Endothelial cell of umbilical vein (primary cell): ENCODE measurements at regions not wholly inside any gene's neighbourhood (a gene's known extent, or its start where the extent isn't known, plus 50 kb on each side); places are given as distances from the start of the nearest gene placed in this dataset.

Experiments
- BruUV-seq: library from RNA; stranded (reverse); fragments of 400-500 nt; replicated peaks from 2 replicates; lab custom pipeline; 2021; lab: Mats Ljungman, UMichigan
- CTCF ChIA-PET: fragments of 300-600, 350-600 bp; sonication (Branson Sonifier 250); formaldehyde crosslinking; loops from one replicate; lab custom pipeline; 2021; ENCODE audit warnings: antibody characterized with exemption, inconsistent platforms; lab: Charles Lee
- POLR2A ChIA-PET: fragments of 300-600, 350-600 bp; sonication (Branson Sonifier 250); formaldehyde crosslinking; loops from one replicate; lab custom pipeline; 2021; ENCODE audit warnings: antibody characterized with exemption, inconsistent platforms; lab: Charles Lee
- DNase-seq: peaks from one replicate; pipeline ENCODE4 v3.0.0-alpha.2; 2011; ENCODE audit warnings: low read depth, low spot score
- FAIRE-seq: peaks from 2 replicates; lab custom pipeline; 2011; peaks lifted over from hg19 to GRCh38; lab: Jason Lieb, UNC
- H2AFZ ChIP-seq: 2 replicates; pipeline ENCODE4 v1.6.0; 2012; ENCODE audit warnings: low read depth, low read length, control low read depth, inconsistent platforms
- H3K27ac ChIP-seq: 2 replicates; pipeline ENCODE4 v1.5.1; 2011; ENCODE audit warnings: low read depth, mild to moderate bottlenecking, control low read depth, low read length, moderate library complexity; ENCODE audit not compliant: insufficient read depth
- H3K27me3 ChIP-seq, 2 experiments: 2 replicates each; pipeline versions ENCODE4 v1.6.0 to v1.6.1; 2011; ENCODE audit warnings: low read length in 2 of 2, mixed read lengths in 1 of 2; ENCODE audit not compliant: control insufficient read depth in 2 of 2, insufficient read depth in 2 of 2
- H3K36me3 ChIP-seq, 2 experiments: 2 replicates in 1 of 2; 3 replicates in 1 of 2; pipeline ENCODE4 v1.5.1; 2011; ENCODE audit warnings: low read length in 2 of 2, mild to moderate bottlenecking in 1 of 2, moderate library complexity in 1 of 2; ENCODE audit not compliant: control insufficient read depth in 2 of 2, insufficient read depth in 2 of 2; ENCODE audit errors: extremely low read depth in 1 of 2
- H3K4me1 ChIP-seq: 3 replicates; pipeline ENCODE4 v1.5.1; 2011; ENCODE audit warnings: mild to moderate bottlenecking, low read length; ENCODE audit not compliant: control insufficient read depth, insufficient read depth; ENCODE audit errors: extremely low read depth
- H3K4me2 ChIP-seq: 2 replicates; pipeline ENCODE4 v1.6.1; 2011; ENCODE audit warnings: low read length, control low read depth, mixed read lengths; ENCODE audit not compliant: insufficient read depth
- H3K4me3 ChIP-seq, 3 experiments: fragments of 200-600 bp in 1 of 3; sonication (generic), shearing (Covaris generic) in 1 of 3; replicated peaks in 1 of 3; 2 replicates each; pipeline ENCODE4 v1.5.1; 2011 to 2016; ENCODE audit warnings: control low read depth in 3 of 3, low read length in 3 of 3, mild to moderate bottlenecking in 2 of 3, inconsistent platforms in 1 of 3, low read depth in 1 of 3, moderate library complexity in 1 of 3; ENCODE audit not compliant: insufficient read depth in 1 of 3
- H3K79me2 ChIP-seq: 2 replicates; pipeline ENCODE4 v1.6.0; 2012; ENCODE audit warnings: low read length, inconsistent platforms; ENCODE audit not compliant: control insufficient read depth, insufficient read depth
- H3K9ac ChIP-seq: replicated peaks from 2 replicates; pipeline ENCODE3; 2011; ENCODE audit warnings: low read length, control low read depth; ENCODE audit not compliant: insufficient read depth; ENCODE audit errors: extremely low read depth
- H3K9me1 ChIP-seq: replicated peaks from 3 replicates; pipeline ENCODE4 v1.6.0; 2011; ENCODE audit warnings: mild to moderate bottlenecking, low read length; ENCODE audit not compliant: control insufficient read depth, insufficient read depth; ENCODE audit errors: extremely low read depth
- H3K9me3 ChIP-seq: replicated peaks from 2 replicates; pipeline ENCODE4 v1.5.1; 2012; ENCODE audit warnings: low read length, inconsistent platforms; ENCODE audit not compliant: control insufficient read depth, insufficient read depth
- H4K20me1 ChIP-seq: replicated peaks from 2 replicates; pipeline ENCODE3; 2011; ENCODE audit warnings: mild to moderate bottlenecking, low read length; ENCODE audit not compliant: control insufficient read depth, insufficient read depth; ENCODE audit errors: extremely low read depth
- EZH2 ChIP-seq: IDR thresholded peaks from 2 replicates; pipeline ENCODE4 v1.6.1; 2012; ENCODE audit warnings: borderline replicate concordance, low read depth, mild to moderate bottlenecking, moderate library complexity, low read length, inconsistent platforms; ENCODE audit not compliant: severe bottlenecking
- FOS ChIP-seq: IDR thresholded peaks from 2 replicates; pipeline ENCODE4 v1.6.1; 2011; ENCODE audit warnings: mild to moderate bottlenecking, low read length, moderate library complexity, borderline replicate concordance; ENCODE audit not compliant: insufficient read depth
- GATA2 ChIP-seq: IDR thresholded peaks from 2 replicates; pipeline ENCODE4 v1.7.0; 2011; ENCODE audit warnings: low read depth, mild to moderate bottlenecking, moderate library complexity, mixed read lengths, low read length; ENCODE audit not compliant: insufficient read length, insufficient read depth
- JUN ChIP-seq: IDR thresholded peaks from 2 replicates; pipeline ENCODE4 v1.6.1; 2011; ENCODE audit warnings: borderline replicate concordance, low read depth; ENCODE audit not compliant: insufficient read length, insufficient read depth
- MYC ChIP-seq: IDR thresholded peaks from one replicate; pipeline ENCODE4 v1.6.1; 2011; ENCODE audit warnings: mild to moderate bottlenecking, low read depth, low read length
- POLR2A ChIP-seq: IDR thresholded peaks from 2 replicates; pipeline ENCODE4 v1.6.1; 2012; ENCODE audit warnings: low read depth, mild to moderate bottlenecking, control low read depth, low read length
- POLR2AphosphoS5 ChIP-seq: IDR thresholded peaks from 2 replicates; pipeline ENCODE4 v1.6.1; 2012; ENCODE audit warnings: low read depth, mild to moderate bottlenecking, control low read depth, low read length, moderate library complexity; ENCODE audit not compliant: insufficient read depth
- dilution Hi-C: fragments of 300-500 bp; cut with MboI; formaldehyde crosslinking; loops from one replicate; pipeline ENCODE4 v1.15.0; 2019; ENCODE audit warnings: low sequenced_read_pairs; ENCODE audit not compliant: extremely low pct_ligation_motif_present
- intact Hi-C: fragments of 100-400 bp; cut with micrococcal nuclease; formaldehyde crosslinking; loops from one replicate; pipeline ENCODE4 v1.10.0; 2022
- TF ChIP-seq, protein P1 (sequence below): IDR thresholded peaks from 2 replicates; pipeline ENCODE4 v1.6.1; 2011; ENCODE audit not compliant: insufficient read depth, insufficient read length
- TF ChIP-seq, protein P2 (sequence below), 2 donors: IDR thresholded peaks; 1 replicate in 1 of 2; 2 replicates in 1 of 2; pipeline ENCODE4 v1.5.1; 2011; ENCODE audit warnings: low read length in 2 of 2, mild to moderate bottlenecking in 2 of 2, moderate library complexity in 2 of 2, control low read depth in 1 of 2, inconsistent platforms in 1 of 2, low read depth in 1 of 2; ENCODE audit not compliant: insufficient read depth in 1 of 2; ENCODE audit errors: extremely low read depth in 1 of 2

DNA sequence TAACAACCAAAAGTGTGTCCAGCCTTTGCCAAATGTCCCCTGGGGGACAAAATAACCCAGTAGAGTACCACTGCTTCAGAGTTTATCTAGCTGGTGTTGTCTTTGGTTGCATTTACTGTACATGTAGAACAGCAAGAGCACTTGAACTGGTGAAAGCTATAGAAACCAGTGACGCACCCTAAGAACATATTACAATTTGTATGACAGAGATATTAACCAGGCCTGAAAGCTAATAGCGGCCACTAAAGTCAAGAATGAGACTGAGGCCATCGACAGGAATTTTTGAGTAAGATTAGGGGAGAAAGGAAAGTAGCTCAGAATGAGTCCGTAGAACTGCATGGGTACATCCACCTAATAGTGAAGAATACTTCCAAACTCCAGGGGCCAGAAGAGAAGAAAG, 236.2 kb downstream of the MTERF1 start:
- CTCF ChIA-PET, result interaction anchor here (0.8 to 1.6 kb wide), 7 partner anchors 11 to 561 kb away, joined by 3 to 6 read pairs (median 3); no protein-coding TSS in a partner anchor
- dilution Hi-C loops, result no loop called here
- Histone ChIP-seq H3K27me3 (peaks cover 11% of the 10 kb centered on the region in 2 experiments), H3K9me1 (no peaks in the 10 kb centered on the region), H3K27ac (no peak overlapping the region), H4K20me1 (no peaks in the 10 kb centered on the region), H3K4me1 (no peaks in the 10 kb centered on the region), H3K4me3 (no peak overlapping the region), H3K79me2 (no peaks in the 10 kb centered on the region), H2AFZ (no peak overlapping the region), H3K9ac (no peak overlapping the region), H3K9me3 (no peaks in the 10 kb centered on the region), H3K4me2 (no peak overlapping the region), H3K36me3 (no peaks in the 10 kb centered on the region)
- intact Hi-C loops, result no loop called here
- TF ChIP-seq JUN (no peak), EZH2 (no peak), MYC (no peak), GATA2 (no peak), POLR2A (no peak), POLR2AphosphoS5 (no peak), FOS (no peak)
- TF ChIP-seq, protein P1, sequence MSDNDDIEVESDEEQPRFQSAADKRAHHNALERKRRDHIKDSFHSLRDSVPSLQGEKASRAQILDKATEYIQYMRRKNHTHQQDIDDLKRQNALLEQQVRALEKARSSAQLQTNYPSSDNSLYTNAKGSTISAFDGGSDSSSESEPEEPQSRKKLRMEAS, result no peak
- TF ChIP-seq, protein P2, sequence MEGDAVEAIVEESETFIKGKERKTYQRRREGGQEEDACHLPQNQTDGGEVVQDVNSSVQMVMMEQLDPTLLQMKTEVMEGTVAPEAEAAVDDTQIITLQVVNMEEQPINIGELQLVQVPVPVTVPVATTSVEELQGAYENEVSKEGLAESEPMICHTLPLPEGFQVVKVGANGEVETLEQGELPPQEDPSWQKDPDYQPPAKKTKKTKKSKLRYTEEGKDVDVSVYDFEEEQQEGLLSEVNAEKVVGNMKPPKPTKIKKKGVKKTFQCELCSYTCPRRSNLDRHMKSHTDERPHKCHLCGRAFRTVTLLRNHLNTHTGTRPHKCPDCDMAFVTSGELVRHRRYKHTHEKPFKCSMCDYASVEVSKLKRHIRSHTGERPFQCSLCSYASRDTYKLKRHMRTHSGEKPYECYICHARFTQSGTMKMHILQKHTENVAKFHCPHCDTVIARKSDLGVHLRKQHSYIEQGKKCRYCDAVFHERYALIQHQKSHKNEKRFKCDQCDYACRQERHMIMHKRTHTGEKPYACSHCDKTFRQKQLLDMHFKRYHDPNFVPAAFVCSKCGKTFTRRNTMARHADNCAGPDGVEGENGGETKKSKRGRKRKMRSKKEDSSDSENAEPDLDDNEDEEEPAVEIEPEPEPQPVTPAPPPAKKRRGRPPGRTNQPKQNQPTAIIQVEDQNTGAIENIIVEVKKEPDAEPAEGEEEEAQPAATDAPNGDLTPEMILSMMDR (IDR thresholded peaks at IDR 0.05; ENCODE audit: extremely low read depth in 1 of 2, insufficient read depth in 1 of 2, low read depth in 1 of 2, low read length in 2 of 2), result no peak
- no TSS peak for BruUV-seq
- DNase-seq (no peak), FAIRE-seq (no peak)
- POLR2A ChIA-PET, result no interaction called here
